IMR-90 (cell line): ENCODE measurements at regions not wholly inside any gene's neighbourhood (a gene's known extent, or its start where the extent isn't known, plus 50 kb on each side); places are given as distances from the start of the nearest gene placed in this dataset. TPM values are rescaled to one million over a fixed set of nuclear protein-coding genes. Genes with fewer than 3 reads are reported as not detected.

Source experiments
- microRNA-seq, 2 experiments: library from miRNA; stranded (forward) in 1 of 2; unstranded in 1 of 2; fragments of 10-50 nt in 1 of 2; fragments of <30 nt in 1 of 2; gene quantifications in 1 of 2; microRNA quantifications in 1 of 2; one replicate each; pipeline versions ENCODE3 to v1.1.0; 2013 to 2020; ENCODE audit not compliant: insufficient read depth in 1 of 2, insufficient read length in 1 of 2, unreplicated experiment in 1 of 2
- small RNA-seq, 5 experiments: library from RNA; depleted of rRNA; stranded (forward); fragments of <200 nt; gene quantifications; one replicate each; pipeline ENCODE3, GENCODE V24; 2012

Small RNA genes in the stretch of these regions (microRNA-seq; reads per million reads assigned to microRNA genes)
- gene RF00019 (ENCODE audit: insufficient read depth, insufficient read length), result not detected

Small RNA genes in the stretch of these regions (small RNA-seq; reads per million reads assigned to genes)
- 0 reads per million in 5 experiments for gene RF00019
